KOPT-K1 (cell line): ENCODE measurements at regions not wholly inside any gene's neighbourhood (a gene's known extent, or its start where the extent isn't known, plus 50 kb on each side); places are given as distances from the start of the nearest gene placed in this dataset.

Experiments used
- H3K27ac ChIP-seq: fragments of 200-600 bp; sonication (generic); 2 replicates; pipeline ENCODE4 v1.5.1; 2016; ENCODE audit warnings: antibody characterized with exemption, mild to moderate bottlenecking, low read depth, low read length; ENCODE audit not compliant: poor library complexity, severe bottlenecking
- H3K36me3 ChIP-seq: fragments of 200-600 bp; sonication (generic); 2 replicates; pipeline ENCODE4 v1.5.1; 2017; ENCODE audit warnings: antibody characterized with exemption, mild to moderate bottlenecking, low read length, moderate library complexity; ENCODE audit not compliant: insufficient read depth
- H3K9me3 ChIP-seq: fragments of 200-600 bp; sonication (generic); 2 replicates; pipeline ENCODE4 v1.5.1; 2017; ENCODE audit warnings: antibody characterized with exemption, low read length, mild to moderate bottlenecking; ENCODE audit not compliant: insufficient read depth, poor library complexity, severe bottlenecking

DNA sequence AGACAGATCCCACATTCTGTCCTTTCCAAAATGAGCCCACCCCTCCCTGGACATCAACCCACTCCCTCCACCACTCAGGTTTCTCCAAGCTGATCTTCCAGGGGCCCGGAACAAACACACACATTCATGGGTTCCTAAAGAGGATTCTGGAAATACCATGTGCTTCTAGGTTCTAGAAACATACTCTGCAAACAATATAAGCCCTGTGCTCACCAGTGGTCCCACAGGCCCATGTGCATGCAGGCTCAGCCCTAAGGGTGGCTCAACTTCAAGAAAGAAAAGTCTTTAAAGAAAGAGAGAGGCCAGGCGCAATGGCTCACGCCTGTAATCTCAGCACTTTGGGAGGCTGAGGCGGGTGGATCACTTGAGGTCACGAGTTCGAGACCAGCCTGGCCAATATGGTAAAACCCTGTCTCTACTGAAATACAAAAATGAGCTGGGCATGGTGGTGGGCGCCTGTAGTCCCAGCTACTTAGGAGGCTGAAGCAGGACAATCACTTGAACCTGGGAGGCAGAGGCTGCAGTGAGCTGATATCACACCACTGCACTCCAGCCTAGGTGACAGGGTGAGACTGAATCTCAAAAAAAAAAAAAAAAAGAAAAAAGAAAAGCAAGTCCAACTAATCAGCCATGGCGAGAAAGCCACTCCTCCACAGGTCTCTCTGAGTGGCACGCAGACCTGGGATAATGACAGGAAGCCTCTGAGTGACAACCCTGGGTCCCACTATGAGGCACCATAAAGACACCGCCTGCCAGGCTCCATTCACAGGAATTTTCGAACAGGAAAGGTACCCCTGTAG lies 59.5 kb upstream of the PNMA1 start:
- Histone ChIP-seq H3K27ac (peak overlapping the region; percentile 14), H3K36me3 (no peaks in the 10 kb centered on the region), H3K9me3 (no peaks in the 10 kb centered on the region)

- H3K27ac ChIP-seq, result peak overlapping the region; percentile 62
- no peaks in the 10 kb centered on the region for H3K9me3 ChIP-seq
- no peaks in the 10 kb centered on the region for H3K36me3 ChIP-seq
Measured at GRCh38 chr14:73771848-73772638, 57.9 kb upstream of the PNMA1 start.

- no peaks in the 10 kb centered on the region for H3K36me3 ChIP-seq
- peak overlapping the region; percentile 62 for H3K27ac ChIP-seq
- H3K9me3 ChIP-seq, result no peaks in the 10 kb centered on the region
Measured at GRCh38 chr14:73770977-73771847, 57.0 kb upstream of the PNMA1 start.

DNA sequence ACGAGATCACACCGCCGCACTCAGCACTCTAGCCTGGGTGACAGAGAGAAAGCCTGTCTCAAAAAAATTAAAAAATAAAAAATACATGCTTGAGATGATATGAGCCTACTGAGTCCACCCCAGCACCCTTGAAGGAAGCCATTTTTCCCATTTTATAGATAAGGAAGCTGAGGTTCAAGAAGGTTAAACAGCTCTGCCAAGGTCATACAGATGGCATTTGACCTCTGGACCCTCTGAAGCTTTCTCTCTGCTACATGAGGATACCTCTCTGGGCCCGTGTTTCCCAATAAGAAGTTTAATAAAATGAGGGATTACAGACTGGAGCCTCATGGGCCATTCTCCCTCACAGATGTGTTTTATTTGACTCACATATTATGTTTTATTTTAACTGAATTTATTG lies 53.9 kb upstream of the PNMA1 start:
- Histone ChIP-seq H3K36me3 (no peaks in the 10 kb centered on the region), H3K27ac (no peak overlapping the region), H3K9me3 (no peaks in the 10 kb centered on the region)

GRCh38 chr14:73764406-73765280 lies 50.5 kb upstream of the PNMA1 start:
- no peaks in the 10 kb centered on the region for H3K9me3 ChIP-seq
- H3K27ac ChIP-seq, result no peak overlapping the region

More at GRCh38 chr14:73764406-73765280, 50.5 kb upstream of the PNMA1 start:
- H3K36me3 ChIP-seq, result no peaks in the 10 kb centered on the region
